Duodenal mucosa (tissue), 2 donors: ENCODE measurements at regions not wholly inside any gene's neighbourhood (a gene's known extent, or its start where the extent isn't known, plus 50 kb on each side); places are given as distances from the start of the nearest gene placed in this dataset.

Experiments used
- H3K27ac ChIP-seq: one replicate; pipeline ENCODE4 v1.7.0; 2013; ENCODE audit warnings: low read depth, low read length
- H3K27me3 ChIP-seq, 2 donors: one replicate each; pipeline ENCODE4 v1.7.0; 2013; ENCODE audit warnings: low read length in 2 of 2, control low read depth in 1 of 2; ENCODE audit not compliant: insufficient read depth in 2 of 2, control insufficient read depth in 1 of 2
- H3K36me3 ChIP-seq, 2 donors: one replicate each; pipeline ENCODE4 v1.7.0; 2013; ENCODE audit warnings: low read length in 2 of 2, control low read depth in 1 of 2; ENCODE audit not compliant: insufficient read depth in 2 of 2, control insufficient read depth in 1 of 2
- H3K4me1 ChIP-seq, 2 donors: one replicate each; pipeline ENCODE4 v1.7.0; 2013; ENCODE audit warnings: low read length in 2 of 2, control low read depth in 1 of 2; ENCODE audit not compliant: insufficient read depth in 2 of 2, control insufficient read depth in 1 of 2
- H3K4me3 ChIP-seq, 2 donors: one replicate each; pipeline ENCODE4 v1.7.0; 2013; ENCODE audit warnings: low read length in 2 of 2, low read depth in 1 of 2
- H3K9ac ChIP-seq, 2 donors: one replicate each; pipeline ENCODE4 v1.7.0; 2013; ENCODE audit warnings: low read length in 2 of 2, low read depth in 1 of 2
- H3K9me3 ChIP-seq, 2 donors: one replicate each; pipeline ENCODE4 v1.7.0; 2013; ENCODE audit warnings: low read length in 2 of 2, control low read depth in 1 of 2; ENCODE audit not compliant: control insufficient read depth in 1 of 2

GRCh38 chr17:77509599-77509998 is 368.8 kb downstream of the SEC14L1 start:
- no peak overlapping the region for H3K27ac ChIP-seq
- peaks cover 0 to 4% of the 10 kb centered on the region in 2 donors for H3K27me3 ChIP-seq
- H3K9ac ChIP-seq = no peak overlapping the region
- H3K4me3 ChIP-seq = no peak overlapping the region
- no peaks in the 10 kb centered on the region for H3K36me3 ChIP-seq
- H3K9me3 ChIP-seq = peaks cover 0 to 7% of the 10 kb centered on the region in 2 donors
- no peaks in the 10 kb centered on the region for H3K4me1 ChIP-seq

- Histone ChIP-seq H3K4me1 (no peaks in the 10 kb centered on the region), H3K9ac (no peak overlapping the region), H3K36me3 (no peaks in the 10 kb centered on the region), H3K9me3 (peaks cover 0 to 7% of the 10 kb centered on the region in 2 donors), H3K27me3 (peaks cover 0 to 4% of the 10 kb centered on the region in 2 donors), H3K27ac (no peak overlapping the region), H3K4me3 (no peak overlapping the region)
Observed at GRCh38 chr17:77510133-77510796, 369.5 kb downstream of the SEC14L1 start.

DNA sequence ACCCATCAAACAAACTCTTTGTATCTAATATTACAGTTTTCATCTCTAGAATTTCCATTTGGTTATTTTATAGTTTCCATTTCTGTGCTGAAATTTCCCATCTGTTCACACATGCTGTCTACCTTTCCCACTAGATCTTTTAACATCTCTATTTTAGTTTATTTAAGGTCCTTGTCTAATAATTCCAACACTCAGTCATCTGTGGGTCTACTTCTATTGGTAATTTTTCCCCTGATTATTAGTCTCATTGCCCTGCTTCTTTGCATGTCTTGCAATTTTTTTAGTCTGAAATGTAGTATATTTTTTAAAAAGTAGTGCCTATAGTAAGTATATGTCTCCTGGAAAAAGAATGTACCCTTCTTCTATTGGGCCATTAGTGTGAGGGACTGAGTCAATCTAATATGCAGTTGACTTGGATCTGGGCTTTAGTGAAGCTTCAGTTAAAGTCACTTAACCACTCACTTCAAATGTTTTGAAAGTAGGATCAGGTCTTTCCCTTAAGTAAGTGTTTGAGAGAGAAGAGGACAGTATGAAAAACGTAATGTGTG is 370.8 kb downstream of the SEC14L1 start:
- Histone ChIP-seq H3K4me1 (no peaks in the 10 kb centered on the region), H3K27me3 (peaks cover 0 to 4% of the 10 kb centered on the region in 2 donors), H3K36me3 (no peaks in the 10 kb centered on the region), H3K9me3 (peaks cover 0 to 7% of the 10 kb centered on the region in 2 donors), H3K4me3 (no peak overlapping the region), H3K27ac (no peak overlapping the region), H3K9ac (no peak overlapping the region)

DNA sequence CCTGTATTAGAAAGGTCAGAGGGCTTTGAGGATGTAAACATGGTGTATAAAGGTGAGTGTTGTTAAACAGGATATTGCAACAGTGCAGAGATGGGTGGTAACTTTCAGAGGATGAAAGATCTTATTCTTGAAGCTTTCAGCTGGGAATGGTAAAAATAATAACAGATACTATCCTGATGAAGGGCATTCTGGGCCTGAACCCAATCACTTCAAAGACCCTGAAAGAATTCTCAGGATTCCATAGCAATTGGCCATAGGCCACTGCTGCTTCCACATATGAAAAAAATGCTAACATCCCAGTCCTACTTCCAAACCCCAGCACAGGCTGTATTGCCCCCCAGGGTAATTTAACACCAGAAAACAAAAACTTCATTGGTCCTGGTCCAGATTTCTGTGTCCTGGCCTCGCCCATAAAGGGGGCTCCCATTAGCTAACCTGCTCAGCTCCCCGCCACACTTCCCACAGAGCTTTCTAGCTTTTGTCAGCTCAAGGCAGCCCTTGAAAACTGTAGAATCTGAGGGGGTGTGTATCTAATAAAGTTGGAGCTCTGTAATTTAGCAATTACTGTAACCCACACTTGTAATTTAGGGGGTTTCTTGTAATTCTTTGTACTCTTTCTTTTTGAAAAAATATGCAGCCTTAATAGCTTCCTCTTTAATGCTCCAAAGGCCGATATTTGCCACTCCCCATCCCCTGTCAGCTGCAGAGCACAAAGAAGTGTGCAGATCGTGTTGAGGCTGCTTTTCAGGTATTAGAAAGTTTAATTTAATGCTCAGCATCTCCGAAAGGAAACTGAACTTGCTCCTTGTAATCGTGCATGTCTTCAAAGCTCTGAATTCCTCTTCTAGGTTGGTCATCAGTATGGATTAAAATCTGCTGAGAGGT is 371.5 kb downstream of the SEC14L1 start:
- Histone ChIP-seq H3K9ac (no peak overlapping the region), H3K4me1 (no peaks in the 10 kb centered on the region)

GRCh38 chr17:77513045-77513444 is 372.3 kb downstream of the SEC14L1 start:
- H3K27ac ChIP-seq = no peak overlapping the region
- H3K36me3 ChIP-seq = no peaks in the 10 kb centered on the region
- no peaks in the 10 kb centered on the region for H3K4me1 ChIP-seq
- no peak overlapping the region for H3K9ac ChIP-seq
- H3K4me3 ChIP-seq = no peak overlapping the region
- H3K27me3 ChIP-seq = peaks cover 0 to 2% of the 10 kb centered on the region in 2 donors
- peaks cover 0 to 7% of the 10 kb centered on the region in 2 donors for H3K9me3 ChIP-seq

More for the DNA sequence above, 371.5 kb downstream of the SEC14L1 start:
- no peaks in the 10 kb centered on the region for H3K36me3 ChIP-seq
- peaks cover 0 to 4% of the 10 kb centered on the region in 2 donors for H3K27me3 ChIP-seq
- H3K4me3 ChIP-seq = no peak overlapping the region
- H3K27ac ChIP-seq = no peak overlapping the region
- peaks cover 0 to 7% of the 10 kb centered on the region in 2 donors for H3K9me3 ChIP-seq

- Histone ChIP-seq H3K4me3 (no peak overlapping the region), H3K27me3 (no peaks in the 10 kb centered on the region), H3K9me3 (peaks cover 0 to 7% of the 10 kb centered on the region in 2 donors), H3K27ac (no peak overlapping the region), H3K4me1 (no peaks in the 10 kb centered on the region), H3K9ac (no peak overlapping the region), H3K36me3 (no peaks in the 10 kb centered on the region)
Observed at GRCh38 chr17:77515227-77515626, 374.5 kb downstream of the SEC14L1 start.

DNA sequence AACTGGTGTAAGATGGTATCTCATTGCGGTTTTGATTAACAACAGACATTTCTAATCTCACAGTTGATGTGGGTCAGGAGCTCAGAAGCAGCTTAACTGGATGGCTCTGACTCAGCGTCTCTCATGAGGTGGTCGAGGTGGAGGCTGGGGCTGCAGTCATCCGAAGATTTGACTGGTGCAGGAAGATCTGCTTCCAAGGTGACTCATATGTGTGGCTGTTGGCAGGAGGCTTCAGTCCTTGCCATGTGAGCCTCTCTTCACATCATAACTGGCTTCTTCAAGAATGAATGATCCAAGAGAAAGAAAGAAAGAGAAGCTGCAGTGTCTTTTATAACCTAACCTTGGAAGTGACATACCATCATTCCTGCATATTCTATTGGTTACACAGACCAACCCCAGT is 376.1 kb downstream of the SEC14L1 start:
- Histone ChIP-seq H3K9ac (no peak overlapping the region), H3K9me3 (peaks cover 0 to 1% of the 10 kb centered on the region in 2 donors), H3K4me1 (no peaks in the 10 kb centered on the region), H3K4me3 (no peak overlapping the region), H3K27ac (no peak overlapping the region), H3K36me3 (no peaks in the 10 kb centered on the region), H3K27me3 (no peaks in the 10 kb centered on the region)

- no peak overlapping the region for H3K4me3 ChIP-seq
- H3K9ac ChIP-seq = no peak overlapping the region
- H3K27me3 ChIP-seq = no peaks in the 10 kb centered on the region
- H3K27ac ChIP-seq = no peak overlapping the region
- H3K4me1 ChIP-seq = no peaks in the 10 kb centered on the region
- H3K36me3 ChIP-seq = no peaks in the 10 kb centered on the region
- H3K9me3 ChIP-seq = no peaks in the 10 kb centered on the region
Observed at GRCh38 chr17:77521076-77521475, 380.3 kb downstream of the SEC14L1 start.

DNA sequence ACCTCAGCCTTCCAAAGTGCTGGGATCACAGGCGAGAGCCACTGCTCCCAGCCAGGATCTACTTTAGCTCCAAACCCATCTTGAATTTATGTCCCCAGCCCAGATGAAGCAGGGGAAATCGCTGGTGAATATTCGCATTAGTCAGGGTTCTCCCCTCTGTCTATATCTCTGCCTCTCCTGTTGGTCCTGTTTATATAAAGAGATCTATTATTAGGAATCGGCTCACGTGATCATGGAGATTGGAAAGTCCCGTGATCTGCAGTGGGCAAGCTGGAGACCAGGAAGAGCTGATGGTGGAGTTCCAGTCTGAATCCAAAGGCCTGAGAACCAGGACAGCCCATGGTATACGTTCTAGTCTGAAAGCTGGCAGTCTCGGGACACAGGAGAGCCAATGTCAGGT is 382.8 kb downstream of the SEC14L1 start:
- Histone ChIP-seq H3K36me3 (no peaks in the 10 kb centered on the region), H3K4me3 (no peak overlapping the region), H3K9me3 (no peaks in the 10 kb centered on the region), H3K4me1 (no peaks in the 10 kb centered on the region), H3K27me3 (peaks cover 8 to 15% of the 10 kb centered on the region in 2 donors), H3K27ac (no peak overlapping the region), H3K9ac (no peak overlapping the region)

- no peaks in the 10 kb centered on the region for H3K9me3 ChIP-seq
- no peak overlapping the region for H3K9ac ChIP-seq
- no peak overlapping the region for H3K27ac ChIP-seq
Observed at GRCh38 chr17:77526259-77526711, 385.5 kb downstream of the SEC14L1 start.

More at GRCh38 chr17:77526259-77526711, 385.5 kb downstream of the SEC14L1 start:
- H3K4me1 ChIP-seq = no peaks in the 10 kb centered on the region
- peaks cover 17 to 27% of the 10 kb centered on the region in 2 donors for H3K27me3 ChIP-seq
- no peak overlapping the region for H3K4me3 ChIP-seq
- H3K36me3 ChIP-seq = no peaks in the 10 kb centered on the region
